GM18867 (cell line): ENCODE measurements at regions not wholly inside any gene's neighbourhood (a gene's known extent, or its start where the extent isn't known, plus 50 kb on each side); places are given as distances from the start of the nearest gene placed in this dataset.
"Not testable (repeated sequence)": the region's sequence is repeated elsewhere in the genome, so short reads cannot be mapped to it uniquely, and the experiment has no call there.

Experiments
- ATAC-seq: cut with Tn5 transposase; IDR thresholded peaks from one replicate; pipeline ENCODE4 v1.9.1; 2021; ENCODE audit warnings: mild to moderate bottlenecking, moderate library complexity; ENCODE audit not compliant: unreplicated experiment

GRCh38 chr2:117614296-117614695, 200.2 kb upstream of the DDX18 start:
- ATAC-seq, result no peak

DNA sequence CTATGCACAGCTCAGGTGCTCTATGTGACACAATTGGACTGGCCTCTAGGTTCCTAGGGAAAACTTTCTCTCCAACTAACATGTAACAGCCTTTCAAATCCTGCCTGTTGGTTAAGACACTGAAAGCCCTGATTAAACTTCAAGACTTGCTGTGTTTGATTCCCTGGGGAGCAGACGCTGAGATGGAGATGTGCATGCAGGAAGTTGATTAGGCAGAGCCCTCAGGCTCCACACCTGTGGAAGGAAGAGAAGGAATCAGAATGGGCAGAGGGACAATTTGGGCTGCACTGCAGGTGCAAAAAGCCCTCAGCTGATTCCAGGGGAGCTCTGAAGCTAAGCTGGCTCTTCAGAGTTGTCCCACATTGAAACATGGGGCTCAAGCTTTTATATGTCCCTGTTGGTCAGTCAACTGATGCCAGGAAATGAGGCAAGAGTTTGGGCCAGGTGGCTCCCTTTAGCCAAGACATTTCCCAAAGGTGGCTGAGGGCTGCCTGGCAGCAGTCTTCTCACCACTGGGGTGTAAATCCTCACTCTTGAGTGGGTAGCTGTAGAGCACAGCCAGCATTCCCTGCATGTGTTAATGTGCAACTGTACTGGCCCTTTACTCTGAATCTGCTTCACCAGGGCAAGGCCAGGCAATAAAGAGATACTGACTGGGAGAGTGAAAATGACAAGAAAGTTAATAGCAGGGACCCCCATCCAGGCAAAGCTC, 199.5 kb upstream of the DDX18 start:
- no peak for ATAC-seq

- no peak for ATAC-seq
These were observed 195.9 kb upstream of the DDX18 start for GRCh38 chr2:117618607-117619006.

DNA sequence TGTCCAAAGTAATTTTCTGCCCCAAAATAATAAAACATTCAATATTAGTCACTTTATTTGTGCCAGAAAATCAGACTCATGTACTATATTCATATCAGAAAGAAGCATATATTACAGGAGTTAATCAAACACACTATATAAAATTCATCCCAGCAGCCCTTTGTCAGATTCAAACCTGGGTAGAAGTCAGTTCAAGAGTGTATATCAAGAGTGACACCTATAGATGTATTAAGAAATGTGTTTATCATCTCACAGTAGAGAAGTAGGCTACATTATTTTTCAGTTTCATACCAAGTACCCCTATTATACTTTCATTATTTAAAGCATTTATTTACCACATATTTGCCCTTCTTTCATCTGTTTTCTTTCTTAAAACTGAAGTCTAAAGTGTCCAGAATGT, 193.2 kb upstream of the DDX18 start:
- ATAC-seq, result no peak

DNA sequence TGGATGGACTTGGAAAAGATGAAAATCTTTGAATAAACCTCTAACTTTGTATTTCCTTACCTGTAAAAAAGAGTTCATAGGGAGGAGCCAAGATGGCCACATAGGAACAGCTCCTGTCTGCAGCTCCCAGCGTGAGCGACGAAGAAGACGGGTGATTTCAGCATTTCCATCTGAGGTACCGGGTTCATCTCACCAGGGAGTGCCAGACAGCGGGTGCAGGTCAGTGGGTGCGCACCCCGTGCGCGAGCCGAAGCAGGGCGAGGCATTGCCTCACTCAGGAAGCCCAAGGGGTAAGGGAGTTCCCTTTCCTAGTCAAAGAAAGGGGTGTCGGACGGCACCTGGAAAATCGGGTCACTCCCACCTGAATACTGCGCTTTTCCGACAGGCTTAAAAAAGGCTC, 191.3 kb upstream of the DDX18 start:
- not testable (repeated sequence) for ATAC-seq

GRCh38 chr2:117631152-117631945, 183.1 kb upstream of the DDX18 start:
- no peak for ATAC-seq

- ATAC-seq, result no peak
These were observed 179.0 kb upstream of the DDX18 start for GRCh38 chr2:117635481-117635880.

DNA sequence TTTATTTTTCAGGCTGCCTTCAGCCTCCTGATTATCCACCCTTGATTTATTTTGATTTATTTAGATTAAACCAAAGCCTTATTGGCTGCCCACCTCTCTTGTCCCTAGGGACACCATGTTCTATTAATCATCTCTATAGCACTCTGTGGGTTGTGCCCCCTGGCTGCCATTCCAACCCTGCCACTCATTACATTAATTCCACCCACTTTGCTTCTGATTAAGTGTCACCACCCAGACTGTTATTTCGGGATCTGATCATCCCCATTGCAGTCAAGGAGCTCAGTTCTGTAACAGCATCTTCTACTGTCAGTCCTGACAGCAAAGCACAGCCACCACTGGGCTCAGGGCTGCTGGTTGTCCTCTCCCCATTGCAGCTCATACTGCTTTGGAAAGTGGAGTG, 175.1 kb upstream of the DDX18 start:
- ATAC-seq, result no peak

GRCh38 chr2:117644403-117644802, 170.1 kb upstream of the DDX18 start:
- ATAC-seq, result no peak

DNA sequence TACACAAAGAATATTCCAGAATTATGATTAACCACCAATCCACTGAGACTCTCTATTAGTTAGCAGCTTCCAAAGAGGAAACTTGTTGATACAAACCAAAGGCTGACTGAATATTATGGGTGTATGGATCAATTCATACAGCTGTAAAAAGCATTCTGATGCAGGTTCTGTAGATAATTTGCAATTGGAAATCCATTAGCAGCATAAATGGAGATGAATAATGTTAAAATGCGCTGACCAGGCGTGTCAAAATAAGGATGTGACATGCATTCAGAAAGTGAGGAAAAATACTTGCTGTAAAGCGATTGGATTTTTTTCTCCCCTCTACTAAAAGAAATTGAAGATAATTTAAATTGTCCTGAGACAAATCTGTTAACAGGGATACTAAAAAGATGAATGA, 169.0 kb upstream of the DDX18 start:
- no peak for ATAC-seq

GRCh38 chr2:117646099-117646498, 168.4 kb upstream of the DDX18 start:
- ATAC-seq, result no peak

DNA sequence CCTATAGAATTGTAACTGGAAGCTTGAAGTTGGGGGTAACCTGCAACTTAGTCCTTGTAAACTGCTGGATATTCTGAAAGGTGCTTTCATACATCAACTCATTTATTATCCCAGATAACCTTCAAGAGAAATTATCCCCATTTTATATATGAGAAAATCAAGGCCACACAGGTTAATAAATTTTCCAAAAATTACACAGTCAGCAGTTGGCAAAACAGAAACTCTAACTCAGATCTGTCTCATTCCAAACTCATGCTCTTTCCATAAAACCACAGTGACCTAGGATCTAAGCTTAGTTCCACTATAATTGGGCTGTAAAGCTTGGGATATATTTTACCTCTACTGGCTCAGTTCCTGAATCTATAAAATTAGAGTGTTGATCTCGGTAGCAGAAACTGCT, 167.6 kb upstream of the DDX18 start:
- ATAC-seq, result no peak

DNA sequence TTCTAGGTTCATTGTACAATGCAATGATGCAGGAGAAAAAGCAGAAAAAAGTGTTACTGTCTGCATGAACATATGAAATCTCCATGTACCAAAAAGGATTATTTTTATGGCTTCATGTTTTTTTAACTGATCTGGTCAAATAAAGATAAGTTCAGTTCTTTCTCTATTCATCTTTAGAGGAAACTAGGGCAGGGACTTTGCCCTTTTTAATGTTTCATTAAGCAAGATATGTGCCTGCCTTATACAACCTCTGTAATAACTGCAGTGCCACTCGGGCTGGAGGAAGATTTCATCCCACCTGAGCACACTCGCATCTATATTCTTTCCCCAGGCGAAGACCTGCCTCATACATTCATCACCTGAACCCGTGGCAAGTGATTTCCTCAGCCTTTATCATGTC, 157.9 kb upstream of the DDX18 start:
- no peak for ATAC-seq

- ATAC-seq, result no peak
These were observed 152.9 kb upstream of the DDX18 start for GRCh38 chr2:117661619-117662018.

DNA sequence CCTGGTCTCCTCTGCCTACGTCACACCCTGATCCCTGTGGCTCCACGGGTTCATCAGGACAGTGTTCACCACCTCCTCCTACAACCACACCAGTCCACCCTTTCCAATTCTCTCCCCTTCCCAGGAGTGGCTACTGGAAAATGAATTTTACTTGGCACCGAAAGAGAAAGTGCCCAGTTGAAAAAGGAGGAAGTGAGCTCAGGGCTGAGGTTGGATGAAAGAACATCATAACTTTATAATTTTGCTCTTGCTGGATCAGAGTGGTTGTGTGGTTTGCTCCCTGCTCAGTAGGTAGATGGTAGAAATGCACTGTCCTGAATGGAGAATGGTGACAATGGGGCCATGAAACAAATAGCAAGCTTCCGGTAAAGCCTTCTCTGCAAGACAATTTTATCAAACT, 140.3 kb upstream of the DDX18 start:
- ATAC-seq, result no peak

- ATAC-seq, result no peak
These were observed 134.5 kb upstream of the DDX18 start for GRCh38 chr2:117679952-117680351.

DNA sequence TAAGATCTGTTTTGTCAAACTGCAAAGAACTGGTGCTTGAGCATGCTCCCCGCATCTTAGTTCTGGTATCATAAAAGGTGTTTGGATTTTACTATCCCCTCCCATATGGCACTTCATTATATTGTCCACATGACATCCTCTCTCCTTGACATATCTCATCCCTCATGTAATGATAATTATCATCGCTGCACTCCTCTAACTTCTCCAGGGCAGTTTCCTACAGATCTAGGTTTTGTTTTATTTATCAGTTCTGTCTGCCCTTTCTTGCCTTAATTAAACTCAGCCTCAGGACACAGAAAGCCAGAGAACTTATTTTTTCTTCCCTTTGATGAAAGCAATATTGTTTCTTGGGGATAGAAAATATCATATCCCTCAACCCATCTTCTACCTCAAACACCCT, 129.6 kb upstream of the DDX18 start:
- no peak for ATAC-seq

GRCh38 chr2:117686699-117687098, 127.8 kb upstream of the DDX18 start:
- ATAC-seq, result peak; percentile 100

- no peak for ATAC-seq
These were observed 122.9 kb upstream of the DDX18 start for GRCh38 chr2:117691595-117691994.

DNA sequence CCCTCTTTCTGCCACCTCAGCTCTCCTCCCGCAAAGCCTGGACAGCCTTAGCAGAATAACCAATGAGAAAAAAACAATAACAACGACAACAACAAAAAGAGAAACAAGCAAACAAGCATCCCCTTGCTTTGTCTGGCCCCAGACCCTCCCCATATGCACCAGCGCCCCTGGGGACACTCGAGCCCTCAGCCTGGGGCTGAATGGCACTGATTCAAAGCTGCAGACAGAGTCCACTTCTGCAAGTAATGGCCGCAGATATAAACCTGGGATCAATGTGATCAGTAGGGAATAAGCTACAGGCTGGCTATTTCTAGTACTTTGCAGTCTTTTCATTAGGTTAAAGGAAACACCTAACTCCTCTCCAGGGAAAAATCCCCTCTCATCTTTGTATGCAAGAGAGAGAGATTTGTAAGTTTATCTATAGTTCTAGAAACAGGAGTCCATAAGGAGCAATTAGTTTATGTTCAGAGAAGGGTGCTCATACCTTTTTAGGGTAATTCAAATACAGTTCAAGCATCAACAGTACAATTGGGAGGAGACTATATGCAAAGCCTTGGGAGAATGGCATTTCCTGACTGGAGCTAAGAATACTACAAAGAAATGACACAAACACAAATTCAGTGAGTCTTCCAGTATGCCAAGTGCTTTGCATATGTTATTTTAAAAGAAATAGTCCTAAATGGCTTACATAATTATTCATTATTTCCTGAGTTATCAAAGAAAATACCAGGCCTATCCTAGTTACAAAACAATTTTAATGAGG, 122.3 kb upstream of the DDX18 start:
- no peak for ATAC-seq

DNA sequence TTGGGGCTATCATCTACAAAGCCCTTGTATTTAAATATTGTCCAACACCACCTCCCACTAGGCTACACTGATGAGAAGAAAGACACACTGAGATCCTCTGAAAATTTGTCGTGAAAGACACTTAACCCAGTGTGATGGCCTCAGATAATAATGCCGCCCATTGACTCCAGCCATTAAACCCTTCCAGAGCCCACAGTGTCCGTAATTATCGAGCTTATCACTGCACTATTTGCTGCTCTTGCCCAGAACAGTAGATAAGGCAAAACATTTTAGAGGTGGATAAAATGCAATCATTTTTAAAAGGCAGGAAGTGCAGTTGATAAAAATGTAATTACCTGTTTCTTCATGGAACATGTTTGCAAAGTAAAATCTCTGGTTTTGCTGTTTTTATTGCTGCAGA, 121.3 kb upstream of the DDX18 start:
- no peak for ATAC-seq

DNA sequence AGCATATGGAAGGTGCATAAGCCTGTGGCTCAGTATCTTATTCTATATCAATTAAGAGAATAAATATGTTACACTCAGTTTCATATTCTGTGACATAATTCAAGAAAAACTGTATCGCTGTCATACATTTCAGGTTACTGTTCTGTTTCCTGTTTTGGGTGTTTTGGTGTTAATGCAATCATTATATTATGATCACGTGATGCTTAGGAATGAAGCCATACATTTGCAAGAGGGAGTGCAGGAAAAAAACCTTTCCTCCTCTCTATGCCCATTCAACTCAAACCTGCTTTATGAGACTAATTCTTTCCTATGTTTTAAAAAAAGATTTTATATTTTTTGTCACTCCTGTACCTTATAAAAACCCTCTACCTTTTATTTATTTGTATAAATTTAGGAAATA, 120.8 kb upstream of the DDX18 start:
- no peak for ATAC-seq
